HG03520 (cell line): ENCODE measurements at regions not wholly inside any gene's neighbourhood (a gene's known extent, or its start where the extent isn't known, plus 50 kb on each side); places are given as distances from the start of the nearest gene placed in this dataset.

Source experiments
- ATAC-seq: cut with Tn5 transposase; IDR thresholded peaks from one replicate; pipeline ENCODE4 v1.9.1; 2021; ENCODE audit warnings: mild to moderate bottlenecking, moderate library complexity; ENCODE audit not compliant: unreplicated experiment

GRCh38 chr4:71269233-71269632, 69.6 kb upstream of the SLC4A4 start:
- ATAC-seq = no peak

- peak; percentile 57 for ATAC-seq
Observed at GRCh38 chr4:71270901-71271300, 67.9 kb upstream of the SLC4A4 start.

- no peak for ATAC-seq
Observed at GRCh38 chr4:71272976-71273375, 65.8 kb upstream of the SLC4A4 start.

GRCh38 chr4:71275004-71275403, 63.8 kb upstream of the SLC4A4 start:
- no peak for ATAC-seq

- no peak for ATAC-seq
Observed at GRCh38 chr4:71275570-71275969, 63.2 kb upstream of the SLC4A4 start.

- ATAC-seq = no peak
Observed at GRCh38 chr4:71277353-71277752, 61.5 kb upstream of the SLC4A4 start.

GRCh38 chr4:71283642-71284257, 55.1 kb upstream of the SLC4A4 start:
- ATAC-seq = no peak

- ATAC-seq = no peak
Observed at GRCh38 chr4:71287305-71287704, 51.5 kb upstream of the SLC4A4 start.

GRCh38 chr4:71288875-71289274, 49.9 kb upstream of the SLC4A4 start:
- ATAC-seq = no peak
